Central memory CD4-positive, alpha-beta T cell (primary cell): ENCODE measurements at regions not wholly inside any gene's neighbourhood (a gene's known extent, or its start where the extent isn't known, plus 50 kb on each side); places are given as distances from the start of the nearest gene placed in this dataset.
"Not testable (repeated sequence)": the region's sequence is repeated elsewhere in the genome, so short reads cannot be mapped to it uniquely, and the experiment has no call there.

ENCODE experiments used
- DNase-seq: peaks from one replicate; pipeline ENCODE4 v3.0.0; 2022

GRCh38 chrX:102784550-102784949 lies 64.0 kb downstream of the GPRASP3 start:
- no peak for DNase-seq

- no peak for DNase-seq
Observed at GRCh38 chrX:102787283-102787682, 66.7 kb downstream of the GPRASP3 start.

- DNase-seq, result no peak
Observed at GRCh38 chrX:102808336-102808735, 87.8 kb downstream of the GPRASP3 start.

GRCh38 chrX:102818269-102818668 lies 97.7 kb downstream of the GPRASP3 start:
- not testable (repeated sequence) for DNase-seq

GRCh38 chrX:102832661-102833060 lies 104.4 kb upstream of the RAB40AL start:
- no peak for DNase-seq

- no peak for DNase-seq
Observed at GRCh38 chrX:102833136-102833535, 103.9 kb upstream of the RAB40AL start.

GRCh38 chrX:102835504-102836146 lies 101.4 kb upstream of the RAB40AL start:
- DNase-seq, result no peak

GRCh38 chrX:102837847-102838246 lies 99.2 kb upstream of the RAB40AL start:
- DNase-seq, result no peak

- DNase-seq, result no peak
Observed at GRCh38 chrX:102840871-102841705, 96.0 kb upstream of the RAB40AL start.

- no peak for DNase-seq
Observed at GRCh38 chrX:102841706-102842003, 95.4 kb upstream of the RAB40AL start.

GRCh38 chrX:102845020-102845419 lies 92.1 kb upstream of the RAB40AL start:
- DNase-seq, result no peak

GRCh38 chrX:102846544-102847236 lies 90.4 kb upstream of the RAB40AL start:
- no peak for DNase-seq

GRCh38 chrX:102847362-102847761 lies 89.7 kb upstream of the RAB40AL start:
- DNase-seq, result no peak

- DNase-seq, result no peak
Observed at GRCh38 chrX:102849396-102849795, 87.7 kb upstream of the RAB40AL start.

GRCh38 chrX:102858826-102859549 lies 78.1 kb upstream of the RAB40AL start:
- not testable (repeated sequence) for DNase-seq

- no peak for DNase-seq
Observed at GRCh38 chrX:102859550-102859871, 77.6 kb upstream of the RAB40AL start.

- DNase-seq, result no peak
Observed at GRCh38 chrX:102860235-102860634, 76.8 kb upstream of the RAB40AL start.

GRCh38 chrX:102863735-102864134 lies 73.3 kb upstream of the RAB40AL start:
- peak; percentile 70 for DNase-seq

- no peak for DNase-seq
Observed at GRCh38 chrX:102866981-102867656, 70.0 kb upstream of the RAB40AL start.

GRCh38 chrX:102883491-102883890 lies 53.6 kb upstream of the RAB40AL start:
- DNase-seq, result no peak
